HG03457 (cell line): ENCODE measurements at regions not wholly inside any gene's neighbourhood (a gene's known extent, or its start where the extent isn't known, plus 50 kb on each side); places are given as distances from the start of the nearest gene placed in this dataset.

ENCODE experiments used
- ATAC-seq: cut with Tn5 transposase; IDR thresholded peaks from one replicate; pipeline ENCODE4 v1.9.1; 2021; ENCODE audit warnings: moderate number of reproducible peaks; ENCODE audit not compliant: unreplicated experiment

DNA sequence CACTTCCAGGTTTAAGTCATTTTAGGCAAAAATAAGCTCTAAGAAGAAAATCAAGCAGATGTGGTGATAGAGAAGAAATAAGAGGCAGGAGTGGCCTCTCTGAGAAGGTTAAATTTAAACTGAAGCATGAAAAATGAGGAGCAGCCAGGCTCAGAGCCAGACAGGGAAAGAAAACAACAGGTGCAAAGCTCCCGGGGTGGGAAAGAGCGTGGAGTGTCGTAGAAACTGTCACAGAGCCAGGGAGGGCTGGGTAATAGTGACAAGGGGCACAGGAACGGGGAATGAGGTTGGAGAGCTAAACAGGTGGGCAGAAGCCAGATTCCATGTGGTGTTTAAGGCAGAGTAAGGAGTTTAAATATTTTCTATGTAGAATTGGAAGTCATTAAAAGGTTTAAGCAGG, 132.1 kb upstream of the BLID start:
- ATAC-seq: no peak

GRCh38 chr11:122246874-122247273, 130.9 kb upstream of the BLID start:
- no peak for ATAC-seq

DNA sequence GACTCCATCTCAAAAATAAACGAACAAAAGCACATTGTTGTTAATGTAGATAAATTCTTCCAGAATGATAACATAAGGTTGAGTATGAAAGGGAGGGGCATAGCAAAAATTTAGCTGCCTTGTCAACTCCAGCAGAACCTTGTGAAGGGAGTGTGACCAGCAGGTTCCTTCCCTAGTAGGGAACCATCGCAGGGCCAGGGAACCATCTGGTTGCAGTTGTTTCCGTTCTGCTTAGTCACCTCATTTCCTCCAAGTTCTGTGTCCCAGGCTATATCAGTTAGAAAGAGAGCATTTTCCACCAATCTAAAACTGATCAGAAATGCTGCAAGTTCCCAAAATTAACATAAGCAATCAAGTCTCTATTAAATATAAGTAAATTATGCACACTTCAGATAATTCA, 126.7 kb upstream of the BLID start:
- ATAC-seq: no peak

DNA sequence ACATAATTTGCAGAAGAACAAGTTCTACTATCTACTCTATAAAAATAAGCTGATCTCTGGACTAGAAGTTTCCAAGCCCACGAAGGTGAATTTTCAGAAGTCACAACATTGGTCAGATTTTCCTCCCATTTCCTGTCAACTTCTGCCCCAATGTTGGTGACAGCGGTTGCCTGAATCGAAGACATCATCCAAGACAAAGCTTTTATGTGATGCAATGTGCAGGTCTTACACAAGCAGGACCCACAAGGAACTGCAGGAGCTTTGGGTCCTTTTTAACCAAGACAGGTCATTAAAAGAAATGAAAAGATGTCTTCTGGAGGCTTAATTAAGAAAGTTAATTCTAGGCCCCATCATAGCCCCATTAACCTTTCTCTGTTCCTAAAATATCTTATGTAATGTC, 125.6 kb upstream of the BLID start:
- no peak for ATAC-seq

DNA sequence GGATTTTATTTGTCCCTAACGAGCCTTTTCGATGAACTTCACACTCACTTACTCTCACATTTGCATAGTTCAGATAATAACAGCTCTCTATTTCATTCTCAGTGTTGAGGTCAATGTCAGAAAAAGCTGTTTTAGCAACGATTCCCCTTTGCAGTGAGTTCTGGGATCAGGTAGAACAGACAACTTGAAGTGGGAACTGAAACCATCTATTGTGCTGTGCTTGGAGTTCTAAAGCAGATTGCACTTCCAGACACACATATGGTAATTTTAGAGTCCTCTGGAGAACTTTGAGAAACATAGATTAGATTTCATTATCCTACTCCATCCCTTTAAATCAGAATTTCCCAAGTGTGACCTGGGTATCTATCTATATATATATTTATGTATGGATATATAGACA, 124.6 kb upstream of the BLID start:
- no peak for ATAC-seq

DNA sequence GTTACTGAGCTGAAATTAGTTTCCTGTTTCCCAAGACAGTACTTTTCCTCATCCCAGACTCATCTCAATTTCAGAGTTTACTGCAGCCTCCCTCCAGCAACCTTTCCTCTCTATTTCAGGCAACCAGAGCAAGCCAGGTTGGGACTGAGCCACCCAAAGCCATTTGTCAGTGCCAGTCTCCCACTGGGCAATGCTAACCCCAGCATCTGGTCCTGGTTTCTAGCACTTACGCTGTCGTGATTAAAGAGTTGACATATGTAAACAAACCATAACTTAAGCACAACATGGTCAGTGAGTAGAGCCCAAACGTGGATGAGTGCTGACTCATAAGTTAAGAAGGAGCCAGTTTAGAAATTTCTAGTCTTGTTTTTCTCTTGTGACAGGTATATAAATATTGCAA, 119.6 kb upstream of the BLID start:
- no peak for ATAC-seq

DNA sequence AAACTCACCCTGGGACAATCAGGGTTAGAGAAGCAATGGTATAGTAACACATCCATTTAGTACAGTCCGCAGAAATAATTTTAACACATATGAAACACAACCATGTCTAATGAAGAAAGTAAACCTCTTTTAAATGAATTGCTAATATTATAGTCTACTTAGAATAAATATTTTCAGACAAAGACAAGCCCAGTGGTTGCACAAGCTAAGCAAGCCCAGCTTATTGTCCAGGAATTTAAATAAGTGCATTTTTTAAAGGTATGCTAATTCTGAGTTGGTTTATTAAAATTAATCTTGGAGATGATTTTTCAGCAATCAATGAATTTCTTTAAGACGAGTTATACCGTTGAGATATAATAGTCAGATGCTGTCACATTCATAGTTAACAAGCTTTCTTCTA, 118.8 kb upstream of the BLID start:
- ATAC-seq: no peak

- no peak for ATAC-seq
Observed at GRCh38 chr11:122234257-122234656, 118.2 kb upstream of the BLID start.

DNA sequence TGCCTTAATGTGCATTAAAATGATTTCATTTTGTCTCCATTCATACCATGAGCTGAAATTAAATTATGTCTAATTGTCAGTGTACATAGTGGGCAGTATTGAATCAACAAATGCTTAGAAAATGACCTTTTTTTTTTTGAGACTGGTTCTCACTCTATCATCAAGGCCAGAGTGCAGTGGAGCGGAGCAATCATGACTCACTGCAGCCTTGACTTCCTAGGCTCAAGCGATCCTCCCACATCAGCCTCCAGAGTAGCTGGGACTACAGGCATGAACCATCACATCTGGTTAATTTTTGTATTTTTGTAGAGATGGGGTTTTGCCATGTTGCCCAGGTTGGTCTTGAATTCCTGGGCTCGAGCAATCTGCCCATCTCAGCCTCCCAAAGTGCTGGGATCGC, 117.0 kb upstream of the BLID start:
- ATAC-seq: no peak

DNA sequence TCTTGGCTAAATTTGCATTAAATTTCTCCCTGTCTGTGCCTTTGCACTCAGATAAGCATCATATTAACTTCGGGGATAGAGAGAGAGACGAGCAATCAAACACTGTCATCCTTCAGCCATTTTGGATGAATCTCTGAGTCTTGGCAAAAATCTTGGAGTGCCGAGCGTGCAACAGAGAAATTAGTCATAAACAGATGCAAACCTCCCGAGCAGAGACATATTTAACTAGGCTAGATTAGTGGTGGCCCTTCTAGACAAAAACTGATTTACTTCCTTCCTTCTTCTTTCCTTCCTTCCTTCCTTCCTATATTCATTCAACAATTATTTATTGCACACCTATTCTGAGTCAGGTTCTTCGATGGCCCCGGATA, 114.4 kb upstream of the BLID start:
- ATAC-seq: no peak

DNA sequence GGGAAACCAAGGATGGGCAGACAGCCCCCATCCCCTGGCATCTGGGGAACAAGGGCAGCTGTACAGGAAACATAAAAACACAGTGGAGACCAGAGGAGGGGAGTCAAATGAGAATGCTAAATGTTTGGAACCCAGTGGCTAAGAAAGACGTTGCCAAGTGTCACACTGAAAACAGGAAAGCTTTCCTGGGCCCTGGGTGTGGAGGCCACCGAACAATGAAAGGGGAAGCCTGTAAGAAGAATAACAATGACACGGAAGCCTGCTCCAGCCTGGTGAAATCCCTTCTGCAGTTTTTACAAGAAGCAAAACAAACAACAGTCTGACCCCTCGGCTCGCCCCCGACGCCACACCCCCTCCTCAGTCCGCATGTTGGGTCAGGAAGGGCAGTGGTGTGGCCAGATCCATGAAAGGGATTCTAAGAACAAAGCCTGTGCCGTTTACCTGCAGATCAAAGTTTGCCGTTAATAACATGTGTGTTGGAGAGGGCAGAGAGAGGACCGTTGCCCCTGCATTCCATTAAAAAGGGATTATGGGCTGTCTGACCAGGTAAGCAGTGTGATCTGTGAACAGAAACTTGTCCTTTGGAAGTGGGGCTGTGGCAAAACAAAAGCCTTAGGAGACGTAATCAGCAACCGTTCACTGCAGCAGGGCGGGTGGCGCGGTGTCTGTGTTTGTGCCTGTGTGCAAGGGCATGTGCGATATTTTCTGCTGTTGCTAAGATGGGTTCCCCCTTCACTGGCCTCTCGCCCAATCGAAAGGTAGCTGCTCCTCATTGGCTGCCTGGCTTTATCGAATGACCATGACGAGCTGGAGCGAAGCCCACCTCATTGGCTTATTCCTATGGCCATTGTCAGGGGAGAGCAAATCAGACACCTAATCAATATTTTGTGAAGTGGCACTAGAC, 113.7 kb upstream of the BLID start:
- ATAC-seq: no peak

GRCh38 chr11:122229078-122229477, 113.1 kb upstream of the BLID start:
- ATAC-seq: no peak

DNA sequence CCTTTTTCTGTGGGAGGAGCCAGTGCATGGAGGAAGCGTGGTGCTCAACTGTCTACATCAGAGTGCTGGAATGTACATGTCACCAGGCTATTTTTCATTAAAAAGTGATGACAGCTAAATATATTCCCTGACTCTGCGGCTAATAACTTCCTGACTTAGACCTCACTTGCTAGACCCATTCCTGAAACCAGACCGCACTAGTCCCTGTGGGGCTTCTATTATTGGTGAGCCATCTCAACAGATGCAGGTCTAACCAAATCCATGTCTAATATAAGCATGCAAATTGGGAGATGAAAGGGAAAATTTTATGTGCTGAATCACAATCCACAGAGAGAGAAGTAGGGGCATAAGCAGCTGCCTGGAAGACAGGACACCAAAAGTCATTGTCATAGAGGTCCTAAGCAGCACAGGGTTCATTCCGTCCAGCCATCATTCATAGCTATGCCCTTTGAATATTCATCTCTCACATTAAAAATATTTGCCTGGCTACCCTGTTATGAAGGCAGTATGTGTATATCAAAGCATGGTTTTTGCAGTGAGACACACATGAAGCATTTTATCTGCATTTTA, 110.9 kb upstream of the BLID start:
- ATAC-seq: no peak

DNA sequence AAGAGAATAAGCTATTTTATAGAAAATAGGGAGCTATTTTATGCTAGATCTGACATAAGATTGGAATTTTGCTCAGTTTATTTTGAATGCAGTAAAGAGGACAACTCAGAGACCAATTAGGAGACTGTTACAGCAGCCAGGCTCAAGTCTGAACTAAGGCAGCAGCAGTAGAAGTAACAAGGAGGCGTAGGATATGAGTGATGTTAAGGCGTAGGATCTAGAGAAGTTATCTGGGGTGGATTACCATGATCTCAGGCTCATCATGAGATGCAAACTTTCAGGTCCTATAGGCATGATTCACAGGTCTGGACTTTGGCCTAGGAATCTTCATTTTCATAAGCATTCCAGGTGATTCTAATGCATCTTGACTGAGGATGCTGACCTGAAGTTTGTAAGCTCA, 108.9 kb upstream of the BLID start:
- ATAC-seq: no peak

DNA sequence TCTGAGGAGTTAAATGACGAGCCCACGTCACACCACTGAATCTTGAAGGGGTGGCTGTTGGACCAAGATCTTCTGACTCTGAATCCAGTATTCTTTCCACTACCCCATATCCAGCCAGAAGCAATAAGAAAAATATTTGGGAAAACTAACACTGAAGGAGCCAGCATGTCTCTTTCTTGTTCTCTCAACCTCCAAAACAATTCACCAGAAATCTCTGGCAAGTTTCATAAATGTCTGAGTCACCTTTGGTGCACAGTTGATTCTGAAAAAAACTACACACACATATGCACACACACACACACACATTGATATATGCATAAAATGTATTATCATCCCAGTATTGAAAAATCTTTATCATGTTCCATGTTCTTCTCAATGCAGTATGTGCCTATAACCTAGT, 104.3 kb upstream of the BLID start:
- no peak for ATAC-seq

DNA sequence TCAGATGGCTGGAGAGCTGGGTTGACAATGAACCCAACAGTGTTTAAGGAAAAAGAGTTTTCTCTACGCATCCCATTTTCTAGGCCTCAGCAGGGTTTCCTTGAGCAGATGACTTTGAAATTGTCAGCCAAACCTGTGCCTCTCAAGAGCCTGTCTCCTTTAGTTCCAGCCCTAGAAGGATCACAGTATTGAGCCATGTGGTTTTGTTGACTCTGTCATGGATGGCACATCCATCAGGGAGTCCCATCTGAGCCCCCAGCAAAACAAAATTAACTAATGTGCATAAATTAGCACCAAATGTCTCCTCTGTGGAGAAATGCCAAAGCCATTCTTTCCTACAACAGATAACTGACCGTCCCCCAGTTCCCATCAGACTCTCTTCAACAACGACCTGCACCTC, 103.8 kb upstream of the BLID start:
- ATAC-seq: no peak

DNA sequence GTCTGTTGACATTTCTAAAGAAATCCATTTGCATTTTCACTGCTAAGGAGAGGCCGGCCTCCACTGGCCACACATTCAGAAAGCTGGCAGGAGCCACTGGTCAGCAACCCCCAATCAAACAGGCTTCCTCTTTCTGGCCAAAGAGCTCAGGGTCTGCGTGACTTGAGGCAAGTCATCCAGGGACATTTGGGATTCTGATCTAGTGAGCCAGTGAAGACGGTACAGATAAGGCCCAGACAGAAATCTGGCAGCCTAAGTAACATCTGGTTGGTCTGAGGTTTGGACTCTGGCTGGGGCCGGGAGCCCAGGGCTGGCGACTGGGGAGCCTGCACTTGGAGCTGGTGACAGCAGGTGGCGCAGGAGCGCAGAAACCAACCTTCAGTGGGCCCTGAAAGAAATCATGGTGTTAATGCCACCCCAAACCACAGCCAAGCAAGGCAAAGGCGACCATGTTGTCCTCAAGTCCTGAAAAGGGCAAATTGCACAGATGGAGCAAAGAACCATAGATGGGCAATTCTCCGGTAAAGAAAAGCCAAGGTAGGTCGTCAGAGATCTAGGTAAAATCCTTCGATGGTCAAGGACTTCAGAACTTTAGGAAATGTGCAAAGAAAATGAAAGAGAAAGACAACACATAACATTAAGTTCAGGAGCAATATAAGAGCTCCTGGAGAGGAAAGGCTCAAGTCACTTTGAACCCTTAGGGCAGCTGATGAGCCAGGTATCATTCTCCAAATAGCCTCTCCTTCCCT, 99.4 kb upstream of the BLID start:
- ATAC-seq: no peak

DNA sequence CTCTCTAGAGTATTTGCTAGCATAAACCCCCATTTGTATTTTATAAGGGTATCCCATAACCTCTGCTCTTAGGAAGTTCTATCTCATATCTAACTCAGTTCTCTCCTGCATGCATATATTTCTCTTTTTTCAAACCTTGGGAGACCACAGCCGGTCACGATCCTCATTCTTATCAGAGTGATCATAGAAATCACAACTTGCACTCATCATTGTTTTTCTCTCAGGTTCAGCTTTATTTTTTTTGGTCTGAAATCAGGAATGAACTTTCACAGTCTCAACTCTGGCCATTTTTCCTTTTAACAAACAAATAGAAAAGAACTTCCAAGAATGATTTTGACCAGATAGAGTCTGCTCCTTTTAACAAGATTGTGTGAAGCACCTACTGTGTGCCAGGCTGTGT, 98.6 kb upstream of the BLID start:
- ATAC-seq: no peak

- ATAC-seq: no peak
Observed at GRCh38 chr11:122214080-122214479, 98.1 kb upstream of the BLID start.

DNA sequence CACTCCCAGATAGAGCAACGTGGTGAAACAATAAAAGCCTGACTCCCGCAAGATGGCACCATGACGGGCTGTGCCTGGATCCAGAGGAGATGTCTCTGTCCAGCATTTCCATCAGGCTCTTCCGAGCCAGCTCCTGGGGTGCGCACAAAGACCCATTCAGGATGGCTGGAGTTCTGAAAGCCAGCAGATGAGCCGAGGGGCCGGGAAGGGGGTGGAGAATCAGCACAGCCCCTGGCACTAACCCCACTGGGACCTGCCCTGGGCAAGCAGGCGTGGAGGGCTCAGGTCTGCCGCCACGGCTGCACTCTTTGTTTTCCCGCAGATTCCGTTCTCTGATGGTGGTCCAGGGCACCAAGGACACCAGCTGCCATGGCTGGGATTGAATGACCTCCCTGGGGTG, 97.2 kb upstream of the BLID start:
- ATAC-seq: no peak

- no peak for ATAC-seq
Observed at GRCh38 chr11:122210367-122210997, 94.5 kb upstream of the BLID start.
